ENCODE measurements at regions not wholly inside any gene's neighbourhood (a gene's known extent, or its start where the extent isn't known, plus 50 kb on each side); places are given as distances from the start of the nearest gene placed in this dataset.
"Not testable (repeated sequence)": the region's sequence is repeated elsewhere in the genome, so short reads cannot be mapped to it uniquely, and the experiment has no call there.

DNA sequence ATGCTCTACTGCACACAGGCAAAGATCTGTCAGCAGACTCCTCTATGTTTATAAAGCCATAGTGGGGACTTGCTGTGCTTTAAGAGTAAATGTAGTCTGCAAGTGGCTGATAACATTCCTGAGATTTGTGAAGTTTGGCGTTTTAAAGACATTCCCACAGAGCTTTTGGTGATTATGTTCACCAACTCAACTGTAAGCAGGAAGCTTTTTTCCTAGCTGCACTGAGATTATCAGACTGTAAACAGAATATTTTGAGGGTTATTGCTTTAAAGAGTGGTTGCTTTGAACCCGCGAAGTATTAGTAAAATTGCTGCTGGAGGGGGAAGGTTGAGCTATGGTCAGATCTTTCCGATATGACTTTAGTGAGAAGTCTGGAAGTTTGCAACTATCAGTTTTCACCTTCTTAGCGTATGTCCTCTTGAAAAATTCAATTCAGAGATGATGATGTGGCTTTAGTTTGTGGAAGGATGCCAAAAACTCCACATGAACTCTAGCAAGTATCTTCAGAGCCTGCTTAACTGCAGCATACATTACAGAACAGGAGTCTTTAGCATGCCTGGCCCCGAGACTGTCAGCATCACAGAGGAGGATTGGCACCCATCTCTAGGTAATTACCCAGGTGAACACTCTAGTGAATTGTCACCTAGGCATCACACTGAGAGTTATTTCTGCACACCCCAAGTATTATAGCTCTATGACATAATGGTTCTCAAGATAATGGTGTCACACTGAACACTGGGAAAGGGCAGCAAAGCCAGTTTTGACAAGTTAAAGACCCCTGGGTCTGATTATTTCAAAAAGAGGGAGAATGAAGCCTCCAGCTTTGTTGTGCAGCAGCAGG, 89.9 kb downstream of the MTNR1B start:
- TF ChIP-seq EZH2phosphoT487 (IDR thresholded peaks at IDR 0.05; ENCODE audit: insufficient read depth, low read depth) = no peak
- no peak for TF ChIP-seq EZH2 (IDR thresholded peaks at IDR 0.05; ENCODE audit: insufficient read depth, poor library complexity, severe bottlenecking)
- H3K36me3 ChIP-seq (ENCODE audit: low read depth) = no peaks in the 10 kb centered on the region
- H2AFZ ChIP-seq = no peak overlapping the region
- 16 to 19% methylated on average over 6 of the region's 6 CpGs for WGBS, 2 experiments (ENCODE audit: low coverage in 1 of 2, low lambda C conversion rate in 2 of 2, missing lambda C conversion rate in 2 of 2)
- no peaks in the 10 kb centered on the region for H4K20me1 ChIP-seq (ENCODE audit: insufficient read depth)
- no peak overlapping the region for H3K4me2 ChIP-seq (ENCODE audit: unreplicated experiment)
- H3K79me2 ChIP-seq (ENCODE audit: insufficient read depth) = no peaks in the 10 kb centered on the region
- peaks cover 8% of the 10 kb centered on the region for H3K4me1 ChIP-seq (ENCODE audit: insufficient read depth)
- peak; percentile 64 for DNase-seq
- H3K4me3 ChIP-seq = no peak overlapping the region
- H3K9ac ChIP-seq = no peak overlapping the region
- H3K9me2 ChIP-seq (ENCODE audit: insufficient read depth) = no peaks in the 10 kb centered on the region
- no peaks in the 10 kb centered on the region for H3K9me3 ChIP-seq (ENCODE audit: low read depth)
- H3K27me3 ChIP-seq (replicated peaks; ENCODE audit: insufficient read depth) = peaks cover 31% of the 10 kb centered on the region
- no peak overlapping the region for H3K27ac ChIP-seq
- in situ Hi-C loops (cut with MboI) = no loop called here
- 0 out of 2 replicates have a peak, but pooled peaks cover 3% of the 10 kb centered on the region for H3F3A ChIP-seq (ENCODE audit: insufficient read depth)

DNA sequence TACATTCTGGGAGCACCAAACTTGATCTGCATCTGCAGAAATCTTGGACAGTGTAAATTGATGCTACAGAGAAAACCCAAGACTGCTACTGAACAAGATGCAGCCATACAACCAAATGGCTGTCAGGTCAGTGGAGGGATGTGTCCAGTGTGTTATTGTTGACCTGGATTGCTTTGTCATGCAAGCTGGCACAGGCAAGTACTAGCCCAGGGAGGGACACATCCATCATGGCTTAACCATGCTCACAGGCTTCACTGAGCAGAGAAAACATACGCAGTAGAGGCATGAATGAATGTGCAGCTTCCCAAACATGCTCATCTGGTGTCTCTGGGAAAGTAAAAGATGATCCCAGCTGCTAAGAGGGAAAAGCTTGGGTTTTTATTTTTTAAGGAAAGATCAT, 93.6 kb downstream of the MTNR1B start:
- Histone ChIP-seq H3K79me2 (ENCODE audit: insufficient read depth) (no peaks in the 10 kb centered on the region), H3K4me2 (ENCODE audit: unreplicated experiment) (no peak overlapping the region), H3K27me3 (replicated peaks; ENCODE audit: insufficient read depth) (peaks cover 48% of the 10 kb centered on the region), H3K9me2 (ENCODE audit: insufficient read depth) (no peaks in the 10 kb centered on the region), H2AFZ (no peak overlapping the region), H3K27ac (no peak overlapping the region), H3K4me1 (ENCODE audit: insufficient read depth) (no peaks in the 10 kb centered on the region), H3F3A (ENCODE audit: insufficient read depth) (no peaks in the 10 kb centered on the region), H3K36me3 (ENCODE audit: low read depth) (no peaks in the 10 kb centered on the region), H4K20me1 (ENCODE audit: insufficient read depth) (no peaks in the 10 kb centered on the region), H3K9ac (no peak overlapping the region), H3K4me3 (no peak overlapping the region), H3K9me3 (ENCODE audit: low read depth) (no peaks in the 10 kb centered on the region)
- no peak for DNase-seq
- 13 to 28% methylated on average over 1 of the region's 1 CpG for WGBS, 2 experiments (ENCODE audit: low coverage in 1 of 2, low lambda C conversion rate in 2 of 2, missing lambda C conversion rate in 2 of 2)
- TF ChIP-seq EZH2phosphoT487 (IDR thresholded peaks at IDR 0.05; ENCODE audit: insufficient read depth, low read depth) (no peak), EZH2 (IDR thresholded peaks at IDR 0.05; ENCODE audit: insufficient read depth, poor library complexity, severe bottlenecking) (no peak)
- in situ Hi-C loops (cut with MboI) = no loop called here

DNA sequence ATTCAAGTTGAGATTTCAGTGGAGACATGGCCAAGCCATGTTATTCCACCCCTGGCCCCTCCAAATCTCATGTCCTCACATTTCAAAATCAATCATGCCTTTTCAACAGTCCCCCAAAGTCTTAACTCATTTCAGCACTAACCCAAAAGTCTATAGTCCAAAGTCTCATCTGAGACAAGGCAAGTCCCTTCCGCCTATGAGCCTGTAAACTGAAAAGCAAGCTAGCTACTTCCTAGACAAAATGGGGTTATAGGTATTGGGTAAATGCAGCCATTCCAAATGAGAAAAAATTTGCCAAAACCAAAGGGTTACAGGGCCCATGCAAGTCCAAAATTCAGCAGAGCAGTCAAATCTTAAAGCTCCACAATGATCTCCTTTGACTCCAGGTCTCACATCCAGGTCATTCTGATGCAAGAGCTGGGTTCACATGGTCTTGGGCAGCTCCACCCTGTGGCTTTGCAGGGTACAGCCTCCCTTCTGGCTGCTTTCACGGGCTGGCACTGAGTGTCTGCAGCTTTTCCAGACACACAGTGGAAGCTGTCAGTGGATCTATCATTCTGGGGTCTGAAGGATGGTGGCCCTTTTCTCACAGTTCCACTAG, 95.7 kb downstream of the MTNR1B start:
- H3K4me1 ChIP-seq (ENCODE audit: insufficient read depth); H3K27ac ChIP-seq; H3K9me3 ChIP-seq (ENCODE audit: low read depth); H4K20me1 ChIP-seq (ENCODE audit: insufficient read depth); H3K4me2 ChIP-seq (ENCODE audit: unreplicated experiment); H3K36me3 ChIP-seq (ENCODE audit: low read depth); H2AFZ ChIP-seq; in situ Hi-C loops (cut with MboI); H3K9ac ChIP-seq; H3K4me3 ChIP-seq; H3K79me2 ChIP-seq (ENCODE audit: insufficient read depth); H3K9me2 ChIP-seq (ENCODE audit: insufficient read depth); H3F3A ChIP-seq (ENCODE audit: insufficient read depth): not testable (repeated sequence)
- DNase-seq = peak; percentile 21
- 33 to 42% methylated on average over 2 of the region's 2 CpGs for WGBS, 2 experiments (ENCODE audit: low coverage in 1 of 2, low lambda C conversion rate in 2 of 2, missing lambda C conversion rate in 2 of 2)
- peaks cover 45% of the 10 kb centered on the region for H3K27me3 ChIP-seq (replicated peaks; ENCODE audit: insufficient read depth)

DNA sequence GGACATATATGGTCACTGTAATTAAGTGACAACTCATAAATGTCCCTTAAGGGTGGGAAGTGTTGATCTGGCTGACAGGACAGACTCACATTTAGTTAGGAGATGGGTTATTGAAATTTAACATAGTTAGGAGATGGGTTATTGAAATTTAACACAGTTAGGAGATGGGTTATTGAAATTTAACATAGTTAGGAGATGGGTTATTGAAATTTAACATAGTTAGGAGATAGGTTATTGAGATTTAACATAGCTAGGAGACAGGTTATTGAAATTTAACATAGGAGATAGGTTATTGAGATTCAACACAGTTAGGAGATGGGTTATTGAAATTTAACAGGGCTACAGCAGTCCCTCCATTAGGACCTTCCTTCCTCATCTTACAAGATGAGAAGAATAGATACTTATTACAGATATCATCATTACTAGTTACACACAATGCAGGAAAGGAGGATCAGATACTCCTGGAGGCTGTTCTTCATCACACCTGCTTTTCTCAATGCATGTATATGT, 98.5 kb downstream of the MTNR1B start:
- peaks cover 36% of the 10 kb centered on the region for H3K27me3 ChIP-seq (replicated peaks; ENCODE audit: insufficient read depth)
- in situ Hi-C loops (cut with MboI) = no loop called here
- no peak overlapping the region for H3K27ac ChIP-seq
- H3K9me2 ChIP-seq (ENCODE audit: insufficient read depth) = no peaks in the 10 kb centered on the region
- H3K4me1 ChIP-seq (ENCODE audit: insufficient read depth) = no peaks in the 10 kb centered on the region
- no peak overlapping the region for H3K4me3 ChIP-seq
- no peaks in the 10 kb centered on the region for H4K20me1 ChIP-seq (ENCODE audit: insufficient read depth)
- no peak overlapping the region for H2AFZ ChIP-seq
- H3K9me3 ChIP-seq (ENCODE audit: low read depth) = no peaks in the 10 kb centered on the region
- no peak for DNase-seq
- no peaks in the 10 kb centered on the region for H3F3A ChIP-seq (ENCODE audit: insufficient read depth)
- no peaks in the 10 kb centered on the region for H3K36me3 ChIP-seq (ENCODE audit: low read depth)
- no peak overlapping the region for H3K4me2 ChIP-seq (ENCODE audit: unreplicated experiment)
- TF ChIP-seq EZH2phosphoT487 (IDR thresholded peaks at IDR 0.05; ENCODE audit: insufficient read depth, low read depth) (no peak), EZH2 (IDR thresholded peaks at IDR 0.05; ENCODE audit: insufficient read depth, poor library complexity, severe bottlenecking) (no peak)
- H3K9ac ChIP-seq = no peak overlapping the region
- H3K79me2 ChIP-seq (ENCODE audit: insufficient read depth) = no peaks in the 10 kb centered on the region
